ENCODE measurements at regions not wholly inside any gene's neighbourhood (a gene's known extent, or its start where the extent isn't known, plus 50 kb on each side); places are given as distances from the start of the nearest gene placed in this dataset.

GRCh38 chr6:67591910-67592309 is 1043.2 kb upstream of the ADGRB3 start:
- Histone ChIP-seq H3K27ac (ENCODE audit: low read depth in 2 of 2, low read length in 2 of 2) (no peak overlapping the region), H3K4me1 (ENCODE audit: control insufficient read depth in 2 of 3, insufficient read depth in 2 of 3, low read depth in 1 of 3, low read length in 3 of 3) (no peaks in the 10 kb centered on the region), H3K27me3 (ENCODE audit: control insufficient read depth, insufficient read depth, low read length) (no peaks in the 10 kb centered on the region), H3K4me3 (ENCODE audit: low read length in 3 of 3) (no peak overlapping the region), H3K9ac (ENCODE audit: low read length in 3 of 3) (no peak overlapping the region), H3K9me3 (ENCODE audit: control insufficient read depth in 2 of 3, insufficient read depth in 1 of 3, low read length in 3 of 3) (peaks cover 0 to 3% (median 2%) of the 10 kb centered on the region in 3 donors), H3K36me3 (ENCODE audit: control insufficient read depth in 2 of 3, insufficient read depth in 3 of 3, low read length in 3 of 3) (no peaks in the 10 kb centered on the region)
- FAIRE-seq (no peak), DNase-seq (no peak)
- intact Hi-C loops (cut with DNase I) = no loop called here
- TF ChIP-seq, protein P1, sequence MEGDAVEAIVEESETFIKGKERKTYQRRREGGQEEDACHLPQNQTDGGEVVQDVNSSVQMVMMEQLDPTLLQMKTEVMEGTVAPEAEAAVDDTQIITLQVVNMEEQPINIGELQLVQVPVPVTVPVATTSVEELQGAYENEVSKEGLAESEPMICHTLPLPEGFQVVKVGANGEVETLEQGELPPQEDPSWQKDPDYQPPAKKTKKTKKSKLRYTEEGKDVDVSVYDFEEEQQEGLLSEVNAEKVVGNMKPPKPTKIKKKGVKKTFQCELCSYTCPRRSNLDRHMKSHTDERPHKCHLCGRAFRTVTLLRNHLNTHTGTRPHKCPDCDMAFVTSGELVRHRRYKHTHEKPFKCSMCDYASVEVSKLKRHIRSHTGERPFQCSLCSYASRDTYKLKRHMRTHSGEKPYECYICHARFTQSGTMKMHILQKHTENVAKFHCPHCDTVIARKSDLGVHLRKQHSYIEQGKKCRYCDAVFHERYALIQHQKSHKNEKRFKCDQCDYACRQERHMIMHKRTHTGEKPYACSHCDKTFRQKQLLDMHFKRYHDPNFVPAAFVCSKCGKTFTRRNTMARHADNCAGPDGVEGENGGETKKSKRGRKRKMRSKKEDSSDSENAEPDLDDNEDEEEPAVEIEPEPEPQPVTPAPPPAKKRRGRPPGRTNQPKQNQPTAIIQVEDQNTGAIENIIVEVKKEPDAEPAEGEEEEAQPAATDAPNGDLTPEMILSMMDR (IDR thresholded peaks at IDR 0.05; ENCODE audit: borderline replicate concordance, extremely low read depth, insufficient read depth) = no peak

DNA sequence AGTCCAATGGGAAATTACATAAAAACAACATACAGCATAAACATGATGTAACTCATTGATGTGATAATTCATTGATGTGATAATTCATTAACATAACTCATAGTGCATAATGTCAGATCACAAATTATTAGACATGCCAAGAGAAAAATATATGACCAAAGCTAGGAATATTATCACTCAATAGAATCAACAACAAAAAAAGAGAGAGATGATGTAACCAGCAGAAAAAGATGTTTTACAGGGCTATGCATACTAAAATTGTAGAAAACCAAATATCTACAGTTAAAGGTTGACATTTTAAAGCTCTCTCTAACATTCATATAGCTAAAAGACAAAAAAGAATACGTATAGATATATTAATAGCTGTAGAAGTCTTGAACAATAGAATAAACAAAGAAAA is 1067.2 kb upstream of the ADGRB3 start:
- intact Hi-C loops (cut with DNase I) = no loop called here
- H3K9me3 ChIP-seq (ENCODE audit: control insufficient read depth in 2 of 3, insufficient read depth in 1 of 3, low read length in 3 of 3) = no peaks in the 10 kb centered on the region
- no peaks in the 10 kb centered on the region for H3K27me3 ChIP-seq (ENCODE audit: control insufficient read depth, insufficient read depth, low read length)
- no peak overlapping the region for H3K9ac ChIP-seq (ENCODE audit: low read length in 3 of 3)
- no peak overlapping the region for H3K4me3 ChIP-seq (ENCODE audit: low read length in 3 of 3)
- DNase-seq = no peak
- H3K27ac ChIP-seq (ENCODE audit: low read depth in 2 of 2, low read length in 2 of 2) = no peak overlapping the region
- FAIRE-seq = no peak
- TF ChIP-seq, protein P1 (IDR thresholded peaks at IDR 0.05; ENCODE audit: borderline replicate concordance, extremely low read depth, insufficient read depth) = no peak
- H3K4me1 ChIP-seq (ENCODE audit: control insufficient read depth in 2 of 3, insufficient read depth in 2 of 3, low read depth in 1 of 3, low read length in 3 of 3) = no peaks in the 10 kb centered on the region
- no peaks in the 10 kb centered on the region for H3K36me3 ChIP-seq (ENCODE audit: control insufficient read depth in 2 of 3, insufficient read depth in 3 of 3, low read length in 3 of 3)

DNA sequence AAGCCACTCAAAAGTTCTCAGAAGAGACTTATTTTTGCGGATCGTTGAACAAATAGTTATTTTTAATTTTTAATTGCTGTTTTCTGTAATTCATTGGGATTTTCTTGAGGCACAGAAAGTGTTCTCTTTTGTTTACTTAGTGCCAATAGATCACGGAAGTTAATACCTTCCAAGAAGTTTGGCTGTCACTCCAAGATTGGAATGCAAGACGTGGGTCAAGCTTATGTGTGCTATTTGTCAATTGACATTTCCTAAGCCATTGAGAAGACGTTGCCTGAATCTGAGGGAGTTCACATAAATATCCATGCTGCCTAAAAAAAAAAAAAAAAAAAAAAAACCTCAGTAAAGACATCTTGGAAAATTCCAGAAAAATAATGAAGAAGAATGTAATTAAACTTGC is 1071.4 kb upstream of the ADGRB3 start:
- no peak overlapping the region for H3K4me3 ChIP-seq (ENCODE audit: low read length in 3 of 3)

More for the DNA sequence above, 1071.4 kb upstream of the ADGRB3 start:
- no peaks in the 10 kb centered on the region for H3K36me3 ChIP-seq (ENCODE audit: control insufficient read depth in 2 of 3, insufficient read depth in 3 of 3, low read length in 3 of 3)
- FAIRE-seq (no peak), DNase-seq (no peak)
- no peaks in the 10 kb centered on the region for H3K4me1 ChIP-seq (ENCODE audit: control insufficient read depth in 2 of 3, insufficient read depth in 2 of 3, low read depth in 1 of 3, low read length in 3 of 3)
- no peaks in the 10 kb centered on the region for H3K9me3 ChIP-seq (ENCODE audit: control insufficient read depth in 2 of 3, insufficient read depth in 1 of 3, low read length in 3 of 3)
- TF ChIP-seq, protein P1 (IDR thresholded peaks at IDR 0.05; ENCODE audit: borderline replicate concordance, extremely low read depth, insufficient read depth) = no peak
- no peak overlapping the region for H3K9ac ChIP-seq (ENCODE audit: low read length in 3 of 3)
- no peaks in the 10 kb centered on the region for H3K27me3 ChIP-seq (ENCODE audit: control insufficient read depth, insufficient read depth, low read length)
- intact Hi-C loops (cut with DNase I) = no loop called here
- no peak overlapping the region for H3K27ac ChIP-seq (ENCODE audit: low read depth in 2 of 2, low read length in 2 of 2)
